ENCODE measurements at regions not wholly inside any gene's neighbourhood (a gene's known extent, or its start where the extent isn't known, plus 50 kb on each side); places are given as distances from the start of the nearest gene placed in this dataset. TPM values are rescaled to one million over a fixed set of nuclear protein-coding genes. Genes with fewer than 3 reads are reported as not detected.
"Not testable (repeated sequence)": the region's sequence is repeated elsewhere in the genome, so short reads cannot be mapped to it uniquely, and the experiment has no call there.

GRCh38 chr1:144539191-144539960 is 53.3 kb upstream of the PPIAL4F start:
- DNase-seq, H3K36me3 ChIP-seq: not testable (repeated sequence)
- WGBS, 2 donors = 64 to 67% methylated on average over 27 to 30 of the region's 37 CpGs

More at GRCh38 chr1:144539191-144539960, 53.3 kb upstream of the PPIAL4F start:
- H3K4me3 ChIP-seq (replicated peaks in 1 of 3); H3K27me3 ChIP-seq; H3K4me1 ChIP-seq; intact Hi-C loops (cut with DNase I); H3K9me3 ChIP-seq; H3K27ac ChIP-seq: not testable (repeated sequence)

Small RNAs in the stretch of these regions (small RNA-seq; reads per million reads assigned to genes)
- not detected for gene RF00003

Measured in thyroid gland (tissue), 4 donors.